H9 (cell line): ENCODE measurements at regions not wholly inside any gene's neighbourhood (a gene's known extent, or its start where the extent isn't known, plus 50 kb on each side); places are given as distances from the start of the nearest gene placed in this dataset.

Experiments used
- DNase-seq: peaks from one replicate; pipeline ENCODE4 v3.0.0-alpha.2; 2017
- H2AFZ ChIP-seq: one replicate; pipeline ENCODE4 v1.6.1; 2013; ENCODE audit warnings: mild to moderate bottlenecking, low read length, control low read depth, moderate library complexity
- H2AK5ac ChIP-seq: 2 replicates; pipeline ENCODE4 v1.6.1; 2013; ENCODE audit warnings: low read length, control low read depth, mixed read lengths; ENCODE audit not compliant: insufficient read length
- H2BK120ac ChIP-seq: one replicate; pipeline ENCODE4 v1.6.1; 2013; ENCODE audit warnings: low read depth, mild to moderate bottlenecking, low read length, control low read depth, inconsistent platforms; ENCODE audit not compliant: poor library complexity, severe bottlenecking
- H2BK12ac ChIP-seq: 2 replicates; pipeline ENCODE4 v1.6.1; 2013; ENCODE audit warnings: low read length, control low read depth, mixed read lengths, low read depth; ENCODE audit not compliant: insufficient read length
- H2BK15ac ChIP-seq: 2 replicates; pipeline ENCODE4 v1.6.1; 2013; ENCODE audit warnings: low read depth, low read length, control low read depth
- H2BK20ac ChIP-seq: one replicate; pipeline ENCODE4 v1.6.1; 2013; ENCODE audit warnings: low read depth, mild to moderate bottlenecking, low read length, control low read depth, inconsistent platforms; ENCODE audit not compliant: poor library complexity, severe bottlenecking
- H2BK5ac ChIP-seq: 2 replicates; pipeline ENCODE4 v1.6.1; 2013; ENCODE audit warnings: low read length, control low read depth, mixed read lengths; ENCODE audit not compliant: insufficient read length
- H3K14ac ChIP-seq: 2 replicates; pipeline ENCODE4 v1.6.1; 2013; ENCODE audit warnings: low read length, control low read depth; ENCODE audit not compliant: insufficient read depth
- H3K18ac ChIP-seq: 2 replicates; pipeline ENCODE4 v1.6.1; 2013; ENCODE audit warnings: low read depth, mild to moderate bottlenecking, mixed read lengths, low read length, control low read depth; ENCODE audit not compliant: insufficient read length
- H3K23ac ChIP-seq: 2 replicates; pipeline ENCODE4 v1.6.1; 2013; ENCODE audit warnings: low read length, control low read depth, mixed read lengths, low read depth; ENCODE audit not compliant: insufficient read length
- H3K23me2 ChIP-seq: 2 replicates; pipeline ENCODE4 v1.6.1; 2013; ENCODE audit warnings: low read depth, mild to moderate bottlenecking, mixed read lengths, low read length, control low read depth; ENCODE audit not compliant: insufficient read length, poor library complexity, severe bottlenecking
- H3K27ac ChIP-seq: 2 replicates; pipeline ENCODE4 v1.5.1; 2013; ENCODE audit warnings: low read length, control low read depth, mixed read lengths, low read depth; ENCODE audit not compliant: insufficient read length
- H3K27me3 ChIP-seq: 2 replicates; pipeline ENCODE4 v1.6.1; 2013; ENCODE audit warnings: low read length, control low read depth, inconsistent platforms; ENCODE audit not compliant: insufficient read depth
- H3K4ac ChIP-seq: 2 replicates; pipeline ENCODE4 v1.6.1; 2013; ENCODE audit warnings: low read depth, mild to moderate bottlenecking, control low read depth, inconsistent platforms, low read length, moderate library complexity
- H3K4me1 ChIP-seq: 2 replicates; pipeline ENCODE4 v1.6.1; 2013; ENCODE audit warnings: low read length, control low read depth, inconsistent platforms; ENCODE audit not compliant: insufficient read depth
- H3K4me2 ChIP-seq: 2 replicates; pipeline ENCODE4 v1.6.1; 2013; ENCODE audit warnings: low read length, control low read depth, mixed read lengths; ENCODE audit not compliant: insufficient read length, insufficient read depth
- H3K56ac ChIP-seq: 2 replicates; pipeline ENCODE4 v1.6.1; 2013; ENCODE audit warnings: low read depth, mild to moderate bottlenecking, mixed read lengths, low read length, control low read depth; ENCODE audit not compliant: insufficient read length
- H3K79me1 ChIP-seq: 2 replicates; pipeline ENCODE4 v1.6.1; 2013; ENCODE audit warnings: low read depth, mild to moderate bottlenecking, moderate library complexity, low read length, control low read depth, inconsistent platforms; ENCODE audit not compliant: insufficient read depth, poor library complexity, severe bottlenecking
- H3K79me2 ChIP-seq: 2 replicates; pipeline ENCODE4 v1.6.1; 2013; ENCODE audit warnings: low read length, control low read depth, inconsistent platforms; ENCODE audit not compliant: insufficient read depth
- H3K9ac ChIP-seq: 2 replicates; pipeline ENCODE4 v1.6.1; 2013; ENCODE audit warnings: low read length, control low read depth, mixed read lengths; ENCODE audit not compliant: insufficient read length; ENCODE audit errors: extremely low read depth
- H3K9me3 ChIP-seq: one replicate; pipeline ENCODE4 v1.6.1; 2013; ENCODE audit warnings: low read depth, low read length, inconsistent platforms; ENCODE audit not compliant: control insufficient read depth
- H3T11ph ChIP-seq: one replicate; pipeline ENCODE4 v1.6.1; 2013; ENCODE audit warnings: mild to moderate bottlenecking, low read length, control low read depth, inconsistent platforms
- H4K20me1 ChIP-seq: one replicate; pipeline ENCODE4 v1.6.1; 2013; ENCODE audit not compliant: control insufficient read depth, insufficient read length, insufficient read depth
- H4K5ac ChIP-seq: 2 replicates; pipeline ENCODE4 v1.6.1; 2013; ENCODE audit warnings: low read depth, mild to moderate bottlenecking, mixed read lengths, low read length, control low read depth; ENCODE audit not compliant: insufficient read length
- H4K8ac ChIP-seq: replicated peaks from 2 replicates; pipeline ENCODE4 v1.6.1; 2013; ENCODE audit warnings: low read length, control low read depth, mixed read lengths, low read depth; ENCODE audit not compliant: insufficient read length
- H4K91ac ChIP-seq: 2 replicates; pipeline ENCODE4 v1.6.1; 2013; ENCODE audit warnings: low read depth, mild to moderate bottlenecking, moderate library complexity, mixed read lengths, low read length, control low read depth; ENCODE audit not compliant: insufficient read length
- H3K27ac Mint-ChIP-seq, 3 experiments: 2 replicates in 2 of 3; 3 replicates in 1 of 3; pipeline ENCODE4 v1.8.0; 2020 to 2021; ENCODE audit warnings: mixed read lengths in 3 of 3, mild to moderate bottlenecking in 1 of 3, moderate library complexity in 1 of 3
- H3K27me3 Mint-ChIP-seq: 2 replicates; pipeline ENCODE4 v1.8.0; 2021; ENCODE audit warnings: low read depth, mild to moderate bottlenecking, moderate library complexity, mixed read lengths
- H3K36me3 Mint-ChIP-seq, 3 experiments: 2 replicates in 2 of 3; 3 replicates in 1 of 3; pipeline ENCODE4 v1.8.0; 2020 to 2021; ENCODE audit warnings: low read depth in 3 of 3, mixed read lengths in 3 of 3; ENCODE audit not compliant: insufficient read depth in 1 of 3
- H3K4me1 Mint-ChIP-seq, 2 experiments: 2 replicates each; pipeline ENCODE4 v1.8.0; 2020; ENCODE audit warnings: mixed read lengths in 2 of 2
- H3K4me3 Mint-ChIP-seq, 2 experiments: 2 replicates in 1 of 2; 3 replicates in 1 of 2; pipeline ENCODE4 v1.8.0; 2020 to 2021; ENCODE audit warnings: mild to moderate bottlenecking in 2 of 2, mixed read lengths in 2 of 2, moderate library complexity in 1 of 2
- H3K9me3 Mint-ChIP-seq, 2 experiments: 2 replicates in 1 of 2; 3 replicates in 1 of 2; pipeline ENCODE4 v1.8.0; 2020; ENCODE audit warnings: mild to moderate bottlenecking in 2 of 2, mixed read lengths in 2 of 2, moderate library complexity in 1 of 2
- CTCF ChIP-seq: fragments of 200-600 bp; sonication (generic); conservative IDR thresholded peaks from 3 replicates; pipeline ENCODE4 v1.8.0; 2021; ENCODE audit warnings: antibody characterized with exemption, mild to moderate bottlenecking
- WGBS: extraction: QIAGEN DNeasy Blood & Tissue Kit; methylation state at CpG from one replicate; pipeline ENCODE4 v1.1.7; 2013; ENCODE audit warnings: missing lambda C conversion rate, low lambda C conversion rate, mixed read lengths; ENCODE audit not compliant: insufficient read length; ENCODE audit errors: extremely low coverage; 5-methylcytosine and 5-hydroxymethylcytosine counted together

DNA sequence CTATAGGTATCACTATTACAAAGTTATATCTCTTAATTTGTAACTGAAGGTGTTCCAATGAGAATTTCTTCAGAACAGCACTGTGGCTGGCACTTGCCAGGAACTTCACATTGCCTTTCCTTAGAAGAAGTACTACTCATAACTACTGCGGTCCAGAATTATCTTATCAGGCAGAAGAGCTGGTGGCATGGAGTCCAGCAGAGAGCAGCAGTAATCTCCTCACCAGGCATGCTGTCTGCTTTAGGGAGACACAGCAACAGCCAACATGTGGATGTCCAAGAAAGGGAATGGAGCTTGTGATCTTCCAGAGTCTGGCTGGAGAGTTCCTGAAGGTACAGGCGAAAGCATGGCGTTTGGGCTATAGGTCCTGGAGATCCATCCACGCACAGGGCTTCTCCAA lies 919.7 kb upstream of the NR2F2 start:
- Histone ChIP-seq H3K27ac (no peak overlapping the region), H3K23ac (no peak overlapping the region), H4K8ac (no peak overlapping the region), H3K9me3 (no peaks in the 10 kb centered on the region), H2BK120ac (no peak overlapping the region), H4K20me1 (no peaks in the 10 kb centered on the region), H2BK5ac (no peak overlapping the region), H3K23me2 (no peaks in the 10 kb centered on the region), H2BK12ac (no peak overlapping the region), H3K56ac (no peak overlapping the region), H2BK20ac (no peak overlapping the region), H2AK5ac (no peak overlapping the region), H3K9ac (no peak overlapping the region), H3K27me3 (no peaks in the 10 kb centered on the region), H3K79me1 (no peaks in the 10 kb centered on the region), H3K4me1 (no peaks in the 10 kb centered on the region), H4K5ac (no peak overlapping the region), H3K4me2 (no peak overlapping the region), H3K4ac (no peak overlapping the region), H3K14ac (no peak overlapping the region), H3K18ac (no peak overlapping the region), H4K91ac (no peak overlapping the region), H2AFZ (no peak overlapping the region), H3K79me2 (no peaks in the 10 kb centered on the region), H3T11ph (no peak overlapping the region), H2BK15ac (no peak overlapping the region)
- no peak overlapping the region for H3K4me3 Mint-ChIP-seq
- no peaks in the 10 kb centered on the region for H3K27me3 Mint-ChIP-seq
- H3K9me3 Mint-ChIP-seq: no peaks in the 10 kb centered on the region
- DNase-seq: no peak
- no peak overlapping the region for H3K27ac Mint-ChIP-seq
- H3K36me3 Mint-ChIP-seq: no peaks in the 10 kb centered on the region
- no CpG with 5 or more reads among the region's 4 CpGs for WGBS
- H3K4me1 Mint-ChIP-seq: no peaks in the 10 kb centered on the region
- TF ChIP-seq CTCF: no peak
